ENCODE measurements at regions not wholly inside any gene's neighbourhood (a gene's known extent, or its start where the extent isn't known, plus 50 kb on each side); places are given as distances from the start of the nearest gene placed in this dataset.

DNA sequence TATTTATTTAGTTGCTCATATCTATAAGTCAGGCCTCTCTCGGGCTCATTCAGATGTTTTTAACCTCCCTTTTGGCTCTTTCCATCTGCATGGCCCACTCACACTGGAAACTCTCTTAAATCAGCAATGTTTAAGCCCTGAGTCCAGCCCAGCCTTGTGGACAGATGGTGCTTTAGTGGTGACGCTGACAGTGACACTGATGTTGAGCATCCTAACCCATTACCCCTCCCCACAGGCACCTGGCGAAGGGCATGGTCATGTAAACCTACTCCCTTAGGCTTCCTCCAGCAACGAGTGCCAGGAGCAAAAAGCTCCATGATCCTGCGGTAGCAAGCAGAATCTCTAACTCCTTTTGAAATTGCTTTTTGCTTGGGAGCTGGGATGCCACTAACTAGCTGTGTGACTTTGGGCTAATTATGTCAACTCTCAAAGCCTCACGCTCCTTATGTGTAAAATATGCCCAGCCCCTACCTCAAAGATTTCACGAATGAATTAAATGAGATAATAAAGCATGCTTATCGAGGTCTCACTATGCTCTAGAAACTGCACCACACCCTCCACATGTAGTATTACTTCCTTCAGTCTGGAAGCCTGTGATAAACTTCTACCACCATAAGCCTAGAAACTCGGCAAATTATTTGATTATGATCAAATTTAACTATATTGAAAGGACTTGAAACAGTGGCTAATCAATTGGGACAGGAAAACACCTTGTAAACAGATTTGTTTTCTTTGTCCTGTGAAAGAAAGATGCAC is 569.4 kb downstream of the BCOR start:
- Histone ChIP-seq H3K36me3 (ENCODE audit: control insufficient read depth in 4 of 4, insufficient read depth in 3 of 4, low read depth in 1 of 4, low read length in 3 of 4) (no peaks in the 10 kb centered on the region), H3K27ac (ENCODE audit: low read depth in 1 of 2, low read length in 2 of 2) (no peak overlapping the region), H3K9me3 (ENCODE audit: control insufficient read depth in 4 of 4, low read length in 3 of 4) (peaks cover 0 to 10% (median 3%) of the 10 kb centered on the region in 4 donors), H3K9ac (ENCODE audit: low read depth in 1 of 2, low read length in 2 of 2) (no peak overlapping the region), H3K4me3 (ENCODE audit: low read depth in 1 of 3, low read length in 3 of 3) (no peak overlapping the region), H3K27me3 (ENCODE audit: control insufficient read depth in 4 of 4, insufficient read depth in 4 of 4, low read length in 3 of 4) (peaks cover 0 to 3% (median 0%) of the 10 kb centered on the region in 4 donors), H3K4me1 (ENCODE audit: control insufficient read depth in 4 of 4, insufficient read depth in 4 of 4, low read length in 3 of 4) (no peaks in the 10 kb centered on the region)
- 88% methylated on average over 9 of the region's 9 CpGs for WGBS
- DNase-seq (ENCODE audit: low spot score): no peak
- TF ChIP-seq YY1 (IDR thresholded peaks at IDR 0.05) (no peak), GABPA (IDR thresholded peaks at IDR 0.05 in 1 of 2, conservative IDR thresholded peaks at IDR 0.05 in 1 of 2) (no peak), NR2F2 (IDR thresholded peaks at IDR 0.05) (no peak), RAD21 (IDR thresholded peaks at IDR 0.05) (no peak), RXRA (IDR thresholded peaks at IDR 0.05) (no peak), FOXA1 (IDR thresholded peaks at IDR 0.05) (no peak), JUND (IDR thresholded peaks at IDR 0.05) (no peak), EGR1 (IDR thresholded peaks at IDR 0.05; ENCODE audit: low read depth in 2 of 2) (no peak), FOXA2 (IDR thresholded peaks at IDR 0.05) (no peak), SP1 (IDR thresholded peaks at IDR 0.05) (no peak), TAF1 (conservative IDR thresholded peaks at IDR 0.05) (no peak)
- TF ChIP-seq, protein P1, sequence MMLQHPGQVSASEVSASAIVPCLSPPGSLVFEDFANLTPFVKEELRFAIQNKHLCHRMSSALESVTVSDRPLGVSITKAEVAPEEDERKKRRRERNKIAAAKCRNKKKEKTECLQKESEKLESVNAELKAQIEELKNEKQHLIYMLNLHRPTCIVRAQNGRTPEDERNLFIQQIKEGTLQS (IDR thresholded peaks at IDR 0.05): no peak
- TF ChIP-seq, protein P2, sequence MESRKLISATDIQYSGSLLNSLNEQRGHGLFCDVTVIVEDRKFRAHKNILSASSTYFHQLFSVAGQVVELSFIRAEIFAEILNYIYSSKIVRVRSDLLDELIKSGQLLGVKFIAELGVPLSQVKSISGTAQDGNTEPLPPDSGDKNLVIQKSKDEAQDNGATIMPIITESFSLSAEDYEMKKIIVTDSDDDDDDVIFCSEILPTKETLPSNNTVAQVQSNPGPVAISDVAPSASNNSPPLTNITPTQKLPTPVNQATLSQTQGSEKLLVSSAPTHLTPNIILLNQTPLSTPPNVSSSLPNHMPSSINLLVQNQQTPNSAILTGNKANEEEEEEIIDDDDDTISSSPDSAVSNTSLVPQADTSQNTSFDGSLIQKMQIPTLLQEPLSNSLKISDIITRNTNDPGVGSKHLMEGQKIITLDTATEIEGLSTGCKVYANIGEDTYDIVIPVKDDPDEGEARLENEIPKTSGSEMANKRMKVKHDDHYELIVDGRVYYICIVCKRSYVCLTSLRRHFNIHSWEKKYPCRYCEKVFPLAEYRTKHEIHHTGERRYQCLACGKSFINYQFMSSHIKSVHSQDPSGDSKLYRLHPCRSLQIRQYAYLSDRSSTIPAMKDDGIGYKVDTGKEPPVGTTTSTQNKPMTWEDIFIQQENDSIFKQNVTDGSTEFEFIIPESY (IDR thresholded peaks at IDR 0.05): no peak

DNA sequence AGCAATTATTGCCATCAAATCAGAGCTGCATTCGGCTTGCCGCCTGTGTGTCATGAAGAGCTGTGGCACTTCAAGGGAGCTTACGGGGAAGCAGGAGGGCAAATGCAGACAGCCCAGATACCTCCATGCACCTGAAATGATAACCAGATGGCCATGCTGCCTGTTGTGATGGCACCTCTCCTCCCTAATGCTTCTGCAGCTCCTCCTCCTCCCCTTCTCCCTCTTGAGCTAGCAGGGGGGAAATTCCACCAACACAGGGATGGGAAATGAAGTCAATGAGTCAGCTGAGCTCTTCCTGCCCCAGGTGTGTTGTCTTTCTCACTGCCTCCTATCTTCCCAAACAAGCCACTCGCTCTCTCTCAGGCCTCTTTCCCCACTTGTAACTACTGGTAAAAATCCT is 565.0 kb downstream of the BCOR start:
- H3K27me3 ChIP-seq (ENCODE audit: control insufficient read depth in 4 of 4, insufficient read depth in 4 of 4, low read length in 3 of 4): peaks cover 0 to 3% (median 0%) of the 10 kb centered on the region in 4 donors
- no peak overlapping the region for H3K4me3 ChIP-seq (ENCODE audit: low read depth in 1 of 3, low read length in 3 of 3)
- no peak overlapping the region for H3K9ac ChIP-seq (ENCODE audit: low read depth in 1 of 2, low read length in 2 of 2)
- peaks cover 0 to 7% (median 1%) of the 10 kb centered on the region in 4 donors for H3K9me3 ChIP-seq (ENCODE audit: control insufficient read depth in 4 of 4, low read length in 3 of 4)
- H3K36me3 ChIP-seq (ENCODE audit: control insufficient read depth in 4 of 4, insufficient read depth in 3 of 4, low read depth in 1 of 4, low read length in 3 of 4): no peaks in the 10 kb centered on the region
- TF ChIP-seq, protein P3, sequence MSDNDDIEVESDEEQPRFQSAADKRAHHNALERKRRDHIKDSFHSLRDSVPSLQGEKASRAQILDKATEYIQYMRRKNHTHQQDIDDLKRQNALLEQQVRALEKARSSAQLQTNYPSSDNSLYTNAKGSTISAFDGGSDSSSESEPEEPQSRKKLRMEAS (IDR thresholded peaks at IDR 0.05): no peak
- TF ChIP-seq JUND (IDR thresholded peaks at IDR 0.05): no peak
- TF ChIP-seq EGR1 (IDR thresholded peaks at IDR 0.05; ENCODE audit: low read depth in 2 of 2): no peak
- no peak for TF ChIP-seq FOXA2 (IDR thresholded peaks at IDR 0.05)
- no peak for TF ChIP-seq TAF1 (conservative IDR thresholded peaks at IDR 0.05)
- TF ChIP-seq, protein P4, sequence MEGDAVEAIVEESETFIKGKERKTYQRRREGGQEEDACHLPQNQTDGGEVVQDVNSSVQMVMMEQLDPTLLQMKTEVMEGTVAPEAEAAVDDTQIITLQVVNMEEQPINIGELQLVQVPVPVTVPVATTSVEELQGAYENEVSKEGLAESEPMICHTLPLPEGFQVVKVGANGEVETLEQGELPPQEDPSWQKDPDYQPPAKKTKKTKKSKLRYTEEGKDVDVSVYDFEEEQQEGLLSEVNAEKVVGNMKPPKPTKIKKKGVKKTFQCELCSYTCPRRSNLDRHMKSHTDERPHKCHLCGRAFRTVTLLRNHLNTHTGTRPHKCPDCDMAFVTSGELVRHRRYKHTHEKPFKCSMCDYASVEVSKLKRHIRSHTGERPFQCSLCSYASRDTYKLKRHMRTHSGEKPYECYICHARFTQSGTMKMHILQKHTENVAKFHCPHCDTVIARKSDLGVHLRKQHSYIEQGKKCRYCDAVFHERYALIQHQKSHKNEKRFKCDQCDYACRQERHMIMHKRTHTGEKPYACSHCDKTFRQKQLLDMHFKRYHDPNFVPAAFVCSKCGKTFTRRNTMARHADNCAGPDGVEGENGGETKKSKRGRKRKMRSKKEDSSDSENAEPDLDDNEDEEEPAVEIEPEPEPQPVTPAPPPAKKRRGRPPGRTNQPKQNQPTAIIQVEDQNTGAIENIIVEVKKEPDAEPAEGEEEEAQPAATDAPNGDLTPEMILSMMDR (IDR thresholded peaks at IDR 0.05; ENCODE audit: low read depth, low read length, missing input control): no peak
- no peak for TF ChIP-seq FOXA1 (IDR thresholded peaks at IDR 0.05)
- TF ChIP-seq HNF4A (conservative IDR thresholded peaks at IDR 0.05): no peak
- TF ChIP-seq HNF4G (IDR thresholded peaks at IDR 0.05): no peak
- DNase-seq (ENCODE audit: low spot score): no peak
- 89% methylated on average over 4 of the region's 4 CpGs for WGBS
- no peaks in the 10 kb centered on the region for H3K4me1 ChIP-seq (ENCODE audit: control insufficient read depth in 4 of 4, insufficient read depth in 4 of 4, low read length in 3 of 4)
- no peak overlapping the region for H3K27ac ChIP-seq (ENCODE audit: low read depth in 1 of 2, low read length in 2 of 2)
